Transverse colon (tissue), 4 donors: ENCODE measurements at regions not wholly inside any gene's neighbourhood (a gene's known extent, or its start where the extent isn't known, plus 50 kb on each side); places are given as distances from the start of the nearest gene placed in this dataset.

Experiments used
- DNase-seq: peaks from one replicate; pipeline ENCODE4 v3.0.0-alpha.2; 2019
- H3K27ac ChIP-seq, 4 donors: fragments of 200-600 bp; sonication (generic); 2 replicates each; pipeline ENCODE4 v1.5.1; 2016 to 2018; ENCODE audit warnings: inconsistent platforms in 4 of 4
- H3K27me3 ChIP-seq: fragments of 200-600 bp; sonication (generic); 2 replicates; pipeline ENCODE4 v1.5.1; 2017; ENCODE audit warnings: inconsistent platforms
- H3K36me3 ChIP-seq, 4 donors: fragments of 200-600 bp; sonication (generic); 2 replicates each; pipeline ENCODE4 v1.5.1; 2017 to 2019; ENCODE audit warnings: inconsistent platforms in 4 of 4
- H3K4me1 ChIP-seq, 4 donors: fragments of 200-600 bp; sonication (generic); 2 replicates each; pipeline ENCODE4 v1.5.1; 2017 to 2020; ENCODE audit warnings: inconsistent platforms in 4 of 4
- H3K4me3 ChIP-seq, 4 donors: fragments of 200-600 bp; sonication (generic); 1 replicate in 1 of 4; 2 replicates in 3 of 4; pipeline versions ENCODE4 v1.5.1 to v1.6.1; 2017 to 2019; ENCODE audit warnings: inconsistent platforms in 4 of 4
- H3K9me3 ChIP-seq, 2 donors: fragments of 200-600 bp; sonication (generic); 2 replicates each; pipeline ENCODE4 v1.5.1; 2017 to 2019; ENCODE audit warnings: inconsistent platforms in 2 of 2
- EP300 ChIP-seq: sonication (generic); formaldehyde crosslinking; IDR thresholded peaks from one replicate; pipeline ENCODE4 v1.6.1; 2017; ENCODE audit warnings: antibody characterized with exemption, low read depth
- POLR2A ChIP-seq: fragments of 450-650 bp; IDR thresholded peaks from one replicate; pipeline ENCODE4 v1.6.1; 2016; ENCODE audit warnings: antibody characterized with exemption, mild to moderate bottlenecking, moderate library complexity
- POLR2AphosphoS5 ChIP-seq, 3 donors: sonication (generic); formaldehyde crosslinking; IDR thresholded peaks; one replicate each; pipeline ENCODE4 v1.6.1; 2016; ENCODE audit warnings: antibody characterized with exemption in 3 of 3
- WGBS, 2 donors: methylation state at CpG; one replicate each; pipeline ENCODE4 v1.1.5; 2018; ENCODE audit warnings: low coverage in 1 of 2; 5-methylcytosine and 5-hydroxymethylcytosine counted together
- in situ Hi-C, 4 donors: fragments of 200-750 bp; cut with MboI; loops; one replicate each; pipeline versions ENCODE4 v1.15.0 to v1.15.1; 2017; ENCODE audit warnings: low sequenced_read_pairs in 3 of 4, low pct_ligation_motif_present in 1 of 4, low pct_unique_long_range_greater_than_20kb in 1 of 4
- intact Hi-C: fragments of 100-400 bp; cut with DNase I; formaldehyde crosslinking; loops from one replicate; pipeline ENCODE4 v1.15.1; 2023; ENCODE audit warnings: low total_unique reads
- TF ChIP-seq, protein P1 (sequence below), 5 experiments: fragments of 200-600 bp in 3 of 5; fragments of 450-650 bp in 2 of 5; sonication (generic) in 3 of 5; IDR thresholded peaks; 1 replicate in 2 of 5; 2 replicates in 3 of 5; pipeline ENCODE4 v1.5.1; 2016 to 2017; ENCODE audit warnings: antibody characterized with exemption in 5 of 5, inconsistent platforms in 3 of 5, mild to moderate bottlenecking in 2 of 5, moderate library complexity in 1 of 5

DNA sequence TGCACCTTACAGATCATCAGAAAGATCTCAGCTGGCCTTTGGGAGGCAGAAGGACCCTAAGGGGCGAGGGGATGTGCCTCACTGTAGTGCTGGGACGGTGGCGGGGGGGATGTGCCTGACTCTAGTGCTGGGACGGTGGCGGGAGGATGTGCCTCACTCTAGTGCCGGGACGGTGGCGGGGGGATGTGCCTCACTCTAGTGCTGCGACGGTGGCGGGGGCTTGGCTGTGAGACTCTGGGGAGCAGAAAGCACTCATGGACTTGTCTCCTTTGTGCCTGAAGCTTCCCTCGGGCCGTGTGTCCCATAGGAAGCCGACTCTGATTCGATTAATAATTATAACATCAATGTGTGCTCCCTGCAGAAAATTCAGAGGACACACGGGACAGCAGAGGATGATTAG is 126.6 kb downstream of the ZNF664 start:
- Histone ChIP-seq H3K27ac (no peak overlapping the region), H3K36me3 (no peaks in the 10 kb centered on the region), H3K4me1 (peaks cover 0 to 8% (median 0%) of the 10 kb centered on the region in 4 donors), H3K9me3 (no peaks in the 10 kb centered on the region), H3K27me3 (no peaks in the 10 kb centered on the region), H3K4me3 (no peak overlapping the region)
- no peak for DNase-seq
- in situ Hi-C loops, result no loop called here
- intact Hi-C loops, result no loop called here
- 83 to 92% methylated on average over 1 to 16 of the region's 16 CpGs for WGBS, 2 donors
- TF ChIP-seq POLR2A (no peak), EP300 (no peak), POLR2AphosphoS5 (IDR thresholded peaks at IDR 0.05) (no peak)
- TF ChIP-seq, protein P1, sequence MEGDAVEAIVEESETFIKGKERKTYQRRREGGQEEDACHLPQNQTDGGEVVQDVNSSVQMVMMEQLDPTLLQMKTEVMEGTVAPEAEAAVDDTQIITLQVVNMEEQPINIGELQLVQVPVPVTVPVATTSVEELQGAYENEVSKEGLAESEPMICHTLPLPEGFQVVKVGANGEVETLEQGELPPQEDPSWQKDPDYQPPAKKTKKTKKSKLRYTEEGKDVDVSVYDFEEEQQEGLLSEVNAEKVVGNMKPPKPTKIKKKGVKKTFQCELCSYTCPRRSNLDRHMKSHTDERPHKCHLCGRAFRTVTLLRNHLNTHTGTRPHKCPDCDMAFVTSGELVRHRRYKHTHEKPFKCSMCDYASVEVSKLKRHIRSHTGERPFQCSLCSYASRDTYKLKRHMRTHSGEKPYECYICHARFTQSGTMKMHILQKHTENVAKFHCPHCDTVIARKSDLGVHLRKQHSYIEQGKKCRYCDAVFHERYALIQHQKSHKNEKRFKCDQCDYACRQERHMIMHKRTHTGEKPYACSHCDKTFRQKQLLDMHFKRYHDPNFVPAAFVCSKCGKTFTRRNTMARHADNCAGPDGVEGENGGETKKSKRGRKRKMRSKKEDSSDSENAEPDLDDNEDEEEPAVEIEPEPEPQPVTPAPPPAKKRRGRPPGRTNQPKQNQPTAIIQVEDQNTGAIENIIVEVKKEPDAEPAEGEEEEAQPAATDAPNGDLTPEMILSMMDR (IDR thresholded peaks at IDR 0.05), result no peak

DNA sequence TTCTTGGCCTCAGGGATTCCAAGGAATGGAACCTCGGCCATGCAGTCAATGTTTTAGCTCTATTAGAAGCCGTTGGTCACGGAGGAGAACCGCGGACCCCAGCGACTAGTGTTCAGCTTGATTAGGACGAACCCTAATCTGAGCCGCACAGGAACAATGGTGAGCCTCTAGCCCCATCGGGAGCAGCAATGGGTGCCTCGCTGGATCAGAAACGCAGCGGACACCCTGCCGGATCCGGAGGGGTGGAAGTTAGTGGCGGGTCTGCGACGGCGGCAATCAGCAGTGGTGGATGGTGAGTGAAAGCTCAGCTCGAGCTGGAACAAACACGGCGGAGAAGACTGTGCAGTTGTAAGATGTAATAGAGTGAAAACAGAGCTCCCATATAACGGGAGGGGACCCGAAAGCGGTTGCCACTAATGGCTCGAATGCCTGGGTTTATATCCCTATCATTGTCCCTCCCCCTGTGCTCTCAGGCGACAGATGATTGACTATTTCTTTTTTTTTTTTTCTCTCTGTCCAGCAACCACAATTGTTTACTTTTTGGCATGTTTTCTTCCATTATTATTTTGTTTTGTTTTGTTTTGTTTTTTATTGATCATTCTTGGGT is 127.7 kb downstream of the ZNF664 start:
- in situ Hi-C loops, result no loop called here
- no peaks in the 10 kb centered on the region for H3K9me3 ChIP-seq
- no peaks in the 10 kb centered on the region for H3K36me3 ChIP-seq
- H3K4me3 ChIP-seq, result no peak overlapping the region
- H3K4me1 ChIP-seq, result peaks cover 0 to 8% (median 0%) of the 10 kb centered on the region in 4 donors
- intact Hi-C loops, result no loop called here
- DNase-seq, result no peak
- H3K27me3 ChIP-seq, result no peaks in the 10 kb centered on the region
- no peak overlapping the region for H3K27ac ChIP-seq
- 92 to 97% methylated on average over 7 to 26 of the region's 26 CpGs for WGBS, 2 donors
- TF ChIP-seq POLR2A, result no peak
- no peak for TF ChIP-seq POLR2AphosphoS5 (IDR thresholded peaks at IDR 0.05)
- no peak for TF ChIP-seq EP300
- TF ChIP-seq, protein P1 (IDR thresholded peaks at IDR 0.05), result no peak

DNA sequence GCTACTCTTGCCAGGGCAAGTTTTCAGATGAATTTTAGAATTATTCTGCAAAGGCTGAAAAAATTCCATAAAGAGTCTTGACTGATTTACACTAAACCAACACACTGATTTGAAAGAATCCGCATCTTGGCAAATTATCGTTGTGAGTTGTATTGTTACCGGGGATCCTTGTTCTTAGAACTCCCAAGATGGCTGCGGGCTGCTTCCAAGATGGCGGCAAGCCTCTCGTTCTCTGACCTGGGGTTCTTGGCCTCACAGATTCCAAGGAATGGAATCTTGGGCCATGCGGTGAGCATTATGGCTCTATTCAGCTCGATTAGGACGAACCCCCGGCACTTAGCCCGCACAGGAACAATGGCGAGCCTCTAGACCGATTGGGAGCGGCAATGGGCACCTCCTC is 132.5 kb downstream of the ZNF664 start:
- Histone ChIP-seq H3K4me3 (no peak overlapping the region), H3K4me1 (no peaks in the 10 kb centered on the region), H3K36me3 (no peaks in the 10 kb centered on the region), H3K9me3 (no peaks in the 10 kb centered on the region), H3K27me3 (no peaks in the 10 kb centered on the region), H3K27ac (no peak overlapping the region)
- in situ Hi-C loops (no loop called here), intact Hi-C loops (no loop called here)
- no peak for DNase-seq
- 85 to 100% methylated on average over 6 to 14 of the region's 14 CpGs for WGBS, 2 donors
- no peak for TF ChIP-seq EP300
- TF ChIP-seq, protein P1 (IDR thresholded peaks at IDR 0.05), result no peak
- TF ChIP-seq POLR2A, result no peak
- TF ChIP-seq POLR2AphosphoS5 (IDR thresholded peaks at IDR 0.05), result no peak

DNA sequence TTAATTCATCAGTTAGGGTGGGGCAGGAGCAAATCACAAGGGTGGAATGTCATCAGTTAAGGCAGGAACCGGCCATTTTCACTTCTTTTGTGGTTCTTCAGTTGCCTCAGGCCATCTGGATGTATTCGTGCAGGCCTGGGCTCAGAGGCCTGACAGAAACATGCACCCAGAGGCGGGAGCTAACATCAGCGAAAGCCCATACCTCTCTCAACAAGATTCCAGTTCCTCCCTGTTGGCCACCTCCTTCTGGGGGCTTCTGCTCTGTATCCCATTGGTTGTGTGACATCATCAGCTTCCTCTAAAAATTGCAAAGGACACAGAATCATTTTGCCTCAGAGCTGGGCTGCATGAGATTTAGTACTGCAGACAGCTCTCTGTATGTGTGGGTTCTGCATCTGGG is 134.3 kb downstream of the ZNF664 start:
- no peak overlapping the region for H3K27ac ChIP-seq
- H3K4me1 ChIP-seq, result no peaks in the 10 kb centered on the region
- in situ Hi-C loops, result no loop called here
- 90 to 100% methylated on average over 1 to 4 of the region's 4 CpGs for WGBS, 2 donors
- no peaks in the 10 kb centered on the region for H3K36me3 ChIP-seq
- TF ChIP-seq EP300 (no peak), POLR2A (no peak), POLR2AphosphoS5 (IDR thresholded peaks at IDR 0.05) (no peak)
- TF ChIP-seq, protein P1 (IDR thresholded peaks at IDR 0.05), result no peak
- no peaks in the 10 kb centered on the region for H3K27me3 ChIP-seq
- intact Hi-C loops, result no loop called here
- DNase-seq, result no peak
- no peak overlapping the region for H3K4me3 ChIP-seq
- no peaks in the 10 kb centered on the region for H3K9me3 ChIP-seq
